ENCODE measurements at regions not wholly inside any gene's neighbourhood (a gene's known extent, or its start where the extent isn't known, plus 50 kb on each side); places are given as distances from the start of the nearest gene placed in this dataset.

DNA sequence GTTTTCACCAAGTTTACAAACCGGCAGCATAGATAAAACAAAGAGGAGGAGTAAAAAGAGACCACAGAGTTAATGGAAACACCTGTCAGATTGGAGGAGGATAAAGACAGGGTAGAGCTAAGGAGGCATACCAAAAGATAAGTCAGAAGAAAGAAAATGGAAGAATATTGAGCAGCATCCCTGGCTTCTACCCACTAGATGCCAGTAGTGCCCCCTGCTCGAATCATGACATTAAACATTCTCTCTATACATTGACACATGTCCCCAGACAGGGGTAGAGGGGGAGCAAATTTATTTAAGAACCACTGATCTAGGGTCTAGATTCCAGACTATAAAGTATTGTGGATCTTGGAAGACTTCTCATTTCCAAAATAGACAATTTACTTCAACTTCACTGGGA lies 159.8 kb upstream of the ETAA1 start:
- no peak overlapping the region for H2AFZ ChIP-seq
- H3K79me2 ChIP-seq = no peaks in the 10 kb centered on the region
- no peaks in the 10 kb centered on the region for H3K4me1 ChIP-seq
- H3K36me3 ChIP-seq (ENCODE audit: control insufficient read depth, insufficient read depth, low read length) = no peaks in the 10 kb centered on the region
- H3K4me2 ChIP-seq (ENCODE audit: low read length) = no peak overlapping the region
- no peaks in the 10 kb centered on the region for H3K27me3 ChIP-seq (ENCODE audit: control insufficient read depth, insufficient read depth, low read length)
- TF ChIP-seq, protein P1, sequence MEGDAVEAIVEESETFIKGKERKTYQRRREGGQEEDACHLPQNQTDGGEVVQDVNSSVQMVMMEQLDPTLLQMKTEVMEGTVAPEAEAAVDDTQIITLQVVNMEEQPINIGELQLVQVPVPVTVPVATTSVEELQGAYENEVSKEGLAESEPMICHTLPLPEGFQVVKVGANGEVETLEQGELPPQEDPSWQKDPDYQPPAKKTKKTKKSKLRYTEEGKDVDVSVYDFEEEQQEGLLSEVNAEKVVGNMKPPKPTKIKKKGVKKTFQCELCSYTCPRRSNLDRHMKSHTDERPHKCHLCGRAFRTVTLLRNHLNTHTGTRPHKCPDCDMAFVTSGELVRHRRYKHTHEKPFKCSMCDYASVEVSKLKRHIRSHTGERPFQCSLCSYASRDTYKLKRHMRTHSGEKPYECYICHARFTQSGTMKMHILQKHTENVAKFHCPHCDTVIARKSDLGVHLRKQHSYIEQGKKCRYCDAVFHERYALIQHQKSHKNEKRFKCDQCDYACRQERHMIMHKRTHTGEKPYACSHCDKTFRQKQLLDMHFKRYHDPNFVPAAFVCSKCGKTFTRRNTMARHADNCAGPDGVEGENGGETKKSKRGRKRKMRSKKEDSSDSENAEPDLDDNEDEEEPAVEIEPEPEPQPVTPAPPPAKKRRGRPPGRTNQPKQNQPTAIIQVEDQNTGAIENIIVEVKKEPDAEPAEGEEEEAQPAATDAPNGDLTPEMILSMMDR (IDR thresholded peaks at IDR 0.05) = no peak
- no peak overlapping the region for H3K27ac ChIP-seq
- H3K9ac ChIP-seq = no peak overlapping the region
- no peaks in the 10 kb centered on the region for H3K9me3 ChIP-seq (ENCODE audit: control insufficient read depth, low read length)
- no peak overlapping the region for H3K4me3 ChIP-seq (ENCODE audit: low read depth, low read length)

GRCh38 chr2:67240507-67240906 lies 156.6 kb upstream of the ETAA1 start:
- Histone ChIP-seq H3K79me2 (no peaks in the 10 kb centered on the region), H3K36me3 (ENCODE audit: control insufficient read depth, insufficient read depth, low read length) (no peaks in the 10 kb centered on the region), H3K4me3 (ENCODE audit: low read depth, low read length) (no peak overlapping the region), H3K27me3 (ENCODE audit: control insufficient read depth, insufficient read depth, low read length) (no peaks in the 10 kb centered on the region), H2AFZ (no peak overlapping the region), H3K4me1 (no peaks in the 10 kb centered on the region), H3K9ac (no peak overlapping the region), H3K27ac (no peak overlapping the region), H3K4me2 (ENCODE audit: low read length) (no peak overlapping the region), H3K9me3 (ENCODE audit: control insufficient read depth, low read length) (no peaks in the 10 kb centered on the region)
- TF ChIP-seq, protein P1 (IDR thresholded peaks at IDR 0.05) = no peak

DNA sequence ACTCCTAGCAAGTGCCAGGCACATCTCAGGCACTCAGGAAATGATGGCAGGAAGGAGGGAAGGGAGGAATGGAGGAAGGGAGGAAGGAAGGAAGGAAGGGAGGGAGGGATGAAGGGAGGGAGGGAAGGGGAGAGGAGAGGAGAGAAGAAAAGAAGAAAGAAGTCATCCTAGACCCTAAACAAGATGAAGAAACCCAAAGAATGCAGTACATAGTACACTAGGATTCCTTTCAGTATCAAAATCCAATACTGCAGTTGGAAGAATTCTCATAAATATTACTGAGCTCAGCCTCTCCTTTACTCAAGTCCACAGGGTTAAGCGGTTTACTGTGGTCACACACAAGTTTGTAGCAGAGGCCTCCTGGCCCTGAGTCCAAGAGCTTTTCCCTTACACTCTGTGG lies 155.7 kb upstream of the ETAA1 start:
- Histone ChIP-seq H3K4me1 (no peaks in the 10 kb centered on the region), H3K27me3 (ENCODE audit: control insufficient read depth, insufficient read depth, low read length) (no peaks in the 10 kb centered on the region), H3K9me3 (ENCODE audit: control insufficient read depth, low read length) (no peaks in the 10 kb centered on the region), H3K36me3 (ENCODE audit: control insufficient read depth, insufficient read depth, low read length) (no peaks in the 10 kb centered on the region), H3K9ac (no peak overlapping the region), H3K4me2 (ENCODE audit: low read length) (no peak overlapping the region), H3K79me2 (no peaks in the 10 kb centered on the region), H2AFZ (no peak overlapping the region), H3K27ac (no peak overlapping the region), H3K4me3 (ENCODE audit: low read depth, low read length) (no peak overlapping the region)
- TF ChIP-seq, protein P1 (IDR thresholded peaks at IDR 0.05) = no peak

DNA sequence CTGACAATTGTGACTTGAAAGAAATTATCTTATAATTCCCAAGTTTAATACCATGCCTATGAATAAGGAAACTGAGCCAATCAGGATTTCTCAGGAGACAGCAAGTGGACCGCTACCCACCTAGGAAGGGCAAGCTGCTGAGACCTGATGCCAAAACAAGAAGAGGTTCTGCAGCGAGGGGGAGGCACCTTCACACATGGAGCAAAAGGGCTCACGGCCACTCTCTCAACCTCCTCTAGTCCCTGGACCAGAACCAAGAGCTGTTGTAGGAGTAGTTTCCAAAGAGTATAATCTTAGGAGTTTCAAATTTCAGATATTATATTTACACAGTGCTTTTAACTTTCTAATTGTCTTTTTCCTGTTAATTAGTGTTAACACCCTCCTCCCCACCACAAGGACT lies 154.7 kb upstream of the ETAA1 start:
- Histone ChIP-seq H2AFZ (no peak overlapping the region), H3K4me2 (ENCODE audit: low read length) (no peak overlapping the region), H3K79me2 (no peaks in the 10 kb centered on the region), H3K4me1 (no peaks in the 10 kb centered on the region), H3K36me3 (ENCODE audit: control insufficient read depth, insufficient read depth, low read length) (no peaks in the 10 kb centered on the region), H3K4me3 (ENCODE audit: low read depth, low read length) (no peak overlapping the region), H3K9me3 (ENCODE audit: control insufficient read depth, low read length) (no peaks in the 10 kb centered on the region), H3K27ac (no peak overlapping the region), H3K27me3 (ENCODE audit: control insufficient read depth, insufficient read depth, low read length) (no peaks in the 10 kb centered on the region), H3K9ac (no peak overlapping the region)
- TF ChIP-seq, protein P1 (IDR thresholded peaks at IDR 0.05) = no peak

DNA sequence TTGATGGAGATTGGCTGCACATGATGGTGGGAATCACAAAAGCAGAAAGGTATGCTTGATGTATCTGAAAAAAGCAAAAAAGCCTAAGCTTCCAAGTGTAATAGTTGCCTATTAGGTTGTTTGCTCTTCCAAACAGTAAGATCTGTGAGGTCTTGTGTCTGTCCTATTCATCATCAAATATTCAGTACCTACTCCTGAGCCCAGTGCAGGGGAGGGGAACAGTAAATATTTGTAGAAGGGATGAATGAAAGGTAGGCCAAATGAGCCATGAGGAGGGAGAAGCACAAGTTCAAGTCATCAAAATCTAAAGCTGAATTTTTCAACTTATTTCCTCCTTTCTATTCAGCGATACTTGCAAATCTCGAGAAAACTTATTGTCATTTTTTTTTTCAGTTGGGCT lies 153.2 kb upstream of the ETAA1 start:
- no peak overlapping the region for H3K9ac ChIP-seq
- H3K27me3 ChIP-seq (ENCODE audit: control insufficient read depth, insufficient read depth, low read length) = no peaks in the 10 kb centered on the region
- H3K4me2 ChIP-seq (ENCODE audit: low read length) = no peak overlapping the region
- H3K79me2 ChIP-seq = no peaks in the 10 kb centered on the region
- H3K36me3 ChIP-seq (ENCODE audit: control insufficient read depth, insufficient read depth, low read length) = no peaks in the 10 kb centered on the region
- H3K4me1 ChIP-seq = no peaks in the 10 kb centered on the region
- no peak overlapping the region for H2AFZ ChIP-seq
- H3K27ac ChIP-seq = no peak overlapping the region
- H3K4me3 ChIP-seq (ENCODE audit: low read depth, low read length) = no peak overlapping the region
- TF ChIP-seq, protein P1 (IDR thresholded peaks at IDR 0.05) = no peak
- no peaks in the 10 kb centered on the region for H3K9me3 ChIP-seq (ENCODE audit: control insufficient read depth, low read length)
